Heart left ventricle (tissue), 13 donors: ENCODE measurements at regions not wholly inside any gene's neighbourhood (a gene's known extent, or its start where the extent isn't known, plus 50 kb on each side); places are given as distances from the start of the nearest gene placed in this dataset.

Experiments used
- POLR2A ChIP-seq, 2 donors: fragments of 450-650 bp; IDR thresholded peaks; one replicate each; pipeline ENCODE4 v1.6.1; 2017; ENCODE audit warnings: antibody characterized with exemption in 2 of 2, mild to moderate bottlenecking in 2 of 2, moderate library complexity in 2 of 2
- TF ChIP-seq, protein P1 (sequence below), 12 donors: fragments of 200-600 bp; sonication (generic) in 4 of 12; IDR thresholded peaks; one replicate each; pipeline versions ENCODE4 v1.5.0 to v1.8.0; 2018 to 2022; ENCODE audit warnings: antibody characterized with exemption in 12 of 12, mild to moderate bottlenecking in 5 of 12
- donor health status: ischemic (EF 13 %, LVEDD 7.1; RV severe dilation, severe dysfunction).
- donor health status: DM: no; HTN: yes; CAD: no.
- donor health status: DM: no; HTN: no; CAD: no.
- donor health status: ischemic (EF 25% LVEDD 6.9; RV normal size, moderate dysfunction).
- donor health status: ischemic (EF 25% LVEDD 5.7; RV mildly dilated, moderate dysfunction).
- donor health status: ischemic (EF 35%, LVEDD 5.7; RV mildly dilated, moderate dysfunction).
- donor health status: nonischemic (EF 11% LVEDD 7.7; RV severe dilation, severe dysfunction).
- donor health status: DM: yes; HTN: yes; CAD: no.
- donor health status: PGD.
- donor health status: ischemic (EF 29% LVEDD 5.4; RV normal size, mild dysfunction).
- donor health status: nonischemic (EF 23%, LVEDD 6.1; RV moderate dilation, normal function).

DNA sequence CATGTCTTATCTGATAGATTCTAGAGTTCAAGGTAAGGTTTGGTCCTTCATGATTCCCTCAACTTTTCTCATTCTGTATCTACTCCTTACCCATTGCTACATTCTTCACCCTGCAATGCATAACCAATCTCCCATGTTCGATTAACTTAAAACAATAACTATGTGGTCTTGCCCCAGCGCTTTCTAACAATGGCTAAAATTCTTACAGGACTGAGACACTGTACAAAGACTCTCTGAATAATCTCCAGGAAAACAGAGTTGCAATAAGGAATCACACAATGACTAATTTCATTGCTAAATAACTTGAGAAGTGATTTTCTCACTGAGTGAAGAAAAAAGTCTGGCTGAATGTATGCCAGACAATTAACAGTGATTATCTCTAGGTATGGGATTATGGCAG is 69.6 kb upstream of the FAM174B start:
- no peak for TF ChIP-seq POLR2A (IDR thresholded peaks at IDR 0.05)
- TF ChIP-seq, protein P1, sequence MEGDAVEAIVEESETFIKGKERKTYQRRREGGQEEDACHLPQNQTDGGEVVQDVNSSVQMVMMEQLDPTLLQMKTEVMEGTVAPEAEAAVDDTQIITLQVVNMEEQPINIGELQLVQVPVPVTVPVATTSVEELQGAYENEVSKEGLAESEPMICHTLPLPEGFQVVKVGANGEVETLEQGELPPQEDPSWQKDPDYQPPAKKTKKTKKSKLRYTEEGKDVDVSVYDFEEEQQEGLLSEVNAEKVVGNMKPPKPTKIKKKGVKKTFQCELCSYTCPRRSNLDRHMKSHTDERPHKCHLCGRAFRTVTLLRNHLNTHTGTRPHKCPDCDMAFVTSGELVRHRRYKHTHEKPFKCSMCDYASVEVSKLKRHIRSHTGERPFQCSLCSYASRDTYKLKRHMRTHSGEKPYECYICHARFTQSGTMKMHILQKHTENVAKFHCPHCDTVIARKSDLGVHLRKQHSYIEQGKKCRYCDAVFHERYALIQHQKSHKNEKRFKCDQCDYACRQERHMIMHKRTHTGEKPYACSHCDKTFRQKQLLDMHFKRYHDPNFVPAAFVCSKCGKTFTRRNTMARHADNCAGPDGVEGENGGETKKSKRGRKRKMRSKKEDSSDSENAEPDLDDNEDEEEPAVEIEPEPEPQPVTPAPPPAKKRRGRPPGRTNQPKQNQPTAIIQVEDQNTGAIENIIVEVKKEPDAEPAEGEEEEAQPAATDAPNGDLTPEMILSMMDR (IDR thresholded peaks at IDR 0.05) = no peak
